ENCODE measurements at regions not wholly inside any gene's neighbourhood (a gene's known extent, or its start where the extent isn't known, plus 50 kb on each side); places are given as distances from the start of the nearest gene placed in this dataset.

DNA sequence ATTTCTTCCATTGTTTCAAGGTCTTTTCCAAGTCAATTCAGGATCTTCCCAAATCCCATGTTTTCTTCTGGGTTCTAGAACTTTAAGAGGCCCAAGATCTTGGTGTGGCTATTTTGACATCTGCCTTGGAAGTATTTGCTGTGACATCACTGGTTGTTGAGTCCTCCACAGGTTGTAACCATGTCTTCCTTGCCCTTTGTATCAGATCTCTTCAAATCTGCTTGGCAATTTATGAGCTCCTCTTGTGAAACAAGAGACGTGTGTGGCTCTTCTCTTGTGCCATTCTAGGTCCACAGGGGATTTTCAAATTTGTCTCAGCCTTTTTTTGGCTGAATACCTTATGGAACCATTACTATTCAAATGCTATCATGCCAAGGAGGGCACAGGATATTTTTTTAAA lies 60.3 kb upstream of the KCNK2 start:
- Mint-ChIP-seq H3K4me1 (peaks cover 13% of the 10 kb centered on the region), H3K4me3 (no peak overlapping the region), H3K27me3 (ENCODE audit: low read depth) (no peaks in the 10 kb centered on the region), H3K27ac (no peak overlapping the region), H3K36me3 (no peaks in the 10 kb centered on the region), H3K9me3 (peaks cover 6% of the 10 kb centered on the region)
- ChIA-PET CTCF (no interaction called here), POLR2A (no interaction called here)
- no peak for TF ChIP-seq CTCF (IDR thresholded peaks at IDR 0.05)
- no peak for TF ChIP-seq ZNF317 (CRISPR knock-in tag; IDR thresholded peaks at IDR 0.05; ENCODE audit: borderline replicate concordance, low read depth)
- no peak for TF ChIP-seq ARID4B (CRISPR knock-in tag; IDR thresholded peaks at IDR 0.05; ENCODE audit: borderline replicate concordance)
- no peak for TF ChIP-seq ZNF232 (CRISPR knock-in tag; IDR thresholded peaks at IDR 0.05)
- TF ChIP-seq CBFB (CRISPR knock-in tag; IDR thresholded peaks at IDR 0.05; ENCODE audit: low read depth), result no peak
- TF ChIP-seq ZNF396 (CRISPR knock-in tag; IDR thresholded peaks at IDR 0.05; ENCODE audit: borderline replicate concordance), result no peak
- no peak for TF ChIP-seq CREM (CRISPR knock-in tag; IDR thresholded peaks at IDR 0.05)
- TF ChIP-seq, protein P1, sequence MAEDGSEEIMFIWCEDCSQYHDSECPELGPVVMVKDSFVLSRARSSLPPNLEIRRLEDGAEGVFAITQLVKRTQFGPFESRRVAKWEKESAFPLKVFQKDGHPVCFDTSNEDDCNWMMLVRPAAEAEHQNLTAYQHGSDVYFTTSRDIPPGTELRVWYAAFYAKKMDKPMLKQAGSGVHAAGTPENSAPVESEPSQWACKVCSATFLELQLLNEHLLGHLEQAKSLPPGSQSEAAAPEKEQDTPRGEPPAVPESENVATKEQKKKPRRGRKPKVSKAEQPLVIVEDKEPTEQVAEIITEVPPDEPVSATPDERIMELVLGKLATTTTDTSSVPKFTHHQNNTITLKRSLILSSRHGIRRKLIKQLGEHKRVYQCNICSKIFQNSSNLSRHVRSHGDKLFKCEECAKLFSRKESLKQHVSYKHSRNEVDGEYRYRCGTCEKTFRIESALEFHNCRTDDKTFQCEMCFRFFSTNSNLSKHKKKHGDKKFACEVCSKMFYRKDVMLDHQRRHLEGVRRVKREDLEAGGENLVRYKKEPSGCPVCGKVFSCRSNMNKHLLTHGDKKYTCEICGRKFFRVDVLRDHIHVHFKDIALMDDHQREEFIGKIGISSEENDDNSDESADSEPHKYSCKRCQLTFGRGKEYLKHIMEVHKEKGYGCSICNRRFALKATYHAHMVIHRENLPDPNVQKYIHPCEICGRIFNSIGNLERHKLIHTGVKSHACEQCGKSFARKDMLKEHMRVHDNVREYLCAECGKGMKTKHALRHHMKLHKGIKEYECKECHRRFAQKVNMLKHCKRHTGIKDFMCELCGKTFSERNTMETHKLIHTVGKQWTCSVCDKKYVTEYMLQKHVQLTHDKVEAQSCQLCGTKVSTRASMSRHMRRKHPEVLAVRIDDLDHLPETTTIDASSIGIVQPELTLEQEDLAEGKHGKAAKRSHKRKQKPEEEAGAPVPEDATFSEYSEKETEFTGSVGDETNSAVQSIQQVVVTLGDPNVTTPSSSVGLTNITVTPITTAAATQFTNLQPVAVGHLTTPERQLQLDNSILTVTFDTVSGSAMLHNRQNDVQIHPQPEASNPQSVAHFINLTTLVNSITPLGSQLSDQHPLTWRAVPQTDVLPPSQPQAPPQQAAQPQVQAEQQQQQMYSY (CRISPR knock-in tag; IDR thresholded peaks at IDR 0.05), result no peak
- no peak for TF ChIP-seq ZSCAN18 (CRISPR knock-in tag; IDR thresholded peaks at IDR 0.05)
- no peak for TF ChIP-seq NFE2L1 (CRISPR knock-in tag; IDR thresholded peaks at IDR 0.05)
- no peak for TF ChIP-seq KAT7 (CRISPR knock-in tag; IDR thresholded peaks at IDR 0.05; ENCODE audit: borderline replicate concordance)
- no peak for TF ChIP-seq GTF2I (CRISPR knock-in tag; conservative IDR thresholded peaks at IDR 0.05)
- no peak for TF ChIP-seq ZNF423 (CRISPR knock-in tag; IDR thresholded peaks at IDR 0.05)
- no peak for TF ChIP-seq PRRX2 (CRISPR knock-in tag; IDR thresholded peaks at IDR 0.05)
- TF ChIP-seq NR2C2 (CRISPR knock-in tag; IDR thresholded peaks at IDR 0.05), result no peak
- TF ChIP-seq ZNF416 (CRISPR knock-in tag; IDR thresholded peaks at IDR 0.05), result no peak
- TF ChIP-seq NR3C1 (CRISPR knock-in tag; conservative IDR thresholded peaks at IDR 0.05; ENCODE audit: low read depth), result no peak
- TF ChIP-seq IRF2 (CRISPR knock-in tag; IDR thresholded peaks at IDR 0.05; ENCODE audit: borderline replicate concordance, low read depth), result no peak
- no peak for TF ChIP-seq MLX (CRISPR knock-in tag; IDR thresholded peaks at IDR 0.05)
- TF ChIP-seq, protein P2, sequence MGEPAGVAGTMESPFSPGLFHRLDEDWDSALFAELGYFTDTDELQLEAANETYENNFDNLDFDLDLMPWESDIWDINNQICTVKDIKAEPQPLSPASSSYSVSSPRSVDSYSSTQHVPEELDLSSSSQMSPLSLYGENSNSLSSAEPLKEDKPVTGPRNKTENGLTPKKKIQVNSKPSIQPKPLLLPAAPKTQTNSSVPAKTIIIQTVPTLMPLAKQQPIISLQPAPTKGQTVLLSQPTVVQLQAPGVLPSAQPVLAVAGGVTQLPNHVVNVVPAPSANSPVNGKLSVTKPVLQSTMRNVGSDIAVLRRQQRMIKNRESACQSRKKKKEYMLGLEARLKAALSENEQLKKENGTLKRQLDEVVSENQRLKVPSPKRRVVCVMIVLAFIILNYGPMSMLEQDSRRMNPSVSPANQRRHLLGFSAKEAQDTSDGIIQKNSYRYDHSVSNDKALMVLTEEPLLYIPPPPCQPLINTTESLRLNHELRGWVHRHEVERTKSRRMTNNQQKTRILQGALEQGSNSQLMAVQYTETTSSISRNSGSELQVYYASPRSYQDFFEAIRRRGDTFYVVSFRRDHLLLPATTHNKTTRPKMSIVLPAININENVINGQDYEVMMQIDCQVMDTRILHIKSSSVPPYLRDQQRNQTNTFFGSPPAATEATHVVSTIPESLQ (CRISPR knock-in tag; IDR thresholded peaks at IDR 0.05), result no peak
- DNase-seq (ENCODE audit: low spot score), result no peak
- no peak for ATAC-seq

Data from WTC11 (cell line).